Limb (tissue), 2 donors: ENCODE measurements at regions not wholly inside any gene's neighbourhood (a gene's known extent, or its start where the extent isn't known, plus 50 kb on each side); places are given as distances from the start of the nearest gene placed in this dataset.

ENCODE experiments used
- DNase-seq, 2 donors: peaks; one replicate each; pipeline ENCODE4 v3.0.0-alpha.2; 2016; ENCODE audit errors: extremely low spot score in 2 of 2

DNA sequence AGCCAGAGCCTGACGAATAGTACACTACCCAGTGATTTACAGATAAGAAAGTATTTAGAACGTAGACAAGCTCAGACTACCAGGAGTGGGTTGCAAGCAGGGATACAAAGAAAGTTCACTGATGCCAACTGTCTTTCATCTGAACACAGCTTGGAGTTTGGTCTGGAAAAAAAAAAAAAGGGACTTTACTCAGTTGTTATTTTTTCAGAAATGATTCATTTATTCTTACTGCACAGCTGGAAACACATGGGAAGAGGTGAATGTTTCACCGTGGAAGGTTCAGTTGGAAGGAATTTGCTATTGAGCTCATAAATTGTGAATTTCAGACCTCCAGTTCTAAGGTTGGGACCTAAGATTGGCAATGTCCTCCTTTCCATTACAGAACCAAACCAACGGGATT is 259.7 kb downstream of the ETAA1 start:
- DNase-seq: no peak

DNA sequence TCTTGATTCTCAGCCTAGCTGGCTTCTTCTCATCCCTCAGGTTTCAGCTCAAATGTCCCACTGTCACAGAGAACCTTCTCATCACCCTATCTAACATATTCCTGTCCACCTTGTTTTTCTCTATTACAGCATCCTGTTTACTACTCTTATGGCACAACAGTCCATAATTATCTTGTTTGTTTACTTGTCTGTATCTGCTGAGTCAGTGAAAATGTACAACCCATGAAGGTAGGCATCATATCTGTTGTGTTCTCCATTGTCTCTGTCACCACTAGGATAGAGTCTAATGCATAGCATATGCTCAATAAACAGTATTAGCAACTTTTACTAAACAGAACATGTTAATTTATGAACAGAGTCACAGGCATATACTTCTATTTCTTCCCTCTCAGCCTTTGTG is 261.7 kb downstream of the ETAA1 start:
- no peak for DNase-seq

DNA sequence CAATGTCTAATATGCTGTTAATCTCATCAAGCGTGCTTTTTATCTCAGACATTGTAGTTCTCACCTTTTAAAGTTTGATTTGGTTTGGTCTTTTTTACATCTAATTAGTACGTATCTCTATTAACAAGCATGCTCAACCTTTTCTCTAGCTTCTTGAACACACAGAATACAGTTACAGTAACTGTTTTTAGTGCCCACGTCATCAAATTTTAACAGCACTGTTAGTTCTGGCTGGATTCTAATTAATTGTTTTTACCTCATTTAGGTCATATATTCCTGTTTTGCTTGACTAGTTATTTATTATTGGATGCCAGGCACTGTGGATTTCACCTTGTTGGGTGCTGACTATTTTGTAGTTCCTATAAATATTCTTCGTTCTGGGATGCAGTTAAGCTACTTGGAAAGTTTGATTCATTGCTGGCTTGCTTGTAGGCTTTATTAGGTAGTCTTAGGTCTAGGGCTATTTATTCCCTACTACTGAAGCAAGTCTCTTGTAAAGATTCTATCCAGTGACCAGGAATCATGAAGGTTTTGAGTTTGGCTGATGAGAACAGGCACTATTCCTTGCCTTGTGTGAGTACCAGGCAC is 263.0 kb downstream of the ETAA1 start:
- DNase-seq: no peak

DNA sequence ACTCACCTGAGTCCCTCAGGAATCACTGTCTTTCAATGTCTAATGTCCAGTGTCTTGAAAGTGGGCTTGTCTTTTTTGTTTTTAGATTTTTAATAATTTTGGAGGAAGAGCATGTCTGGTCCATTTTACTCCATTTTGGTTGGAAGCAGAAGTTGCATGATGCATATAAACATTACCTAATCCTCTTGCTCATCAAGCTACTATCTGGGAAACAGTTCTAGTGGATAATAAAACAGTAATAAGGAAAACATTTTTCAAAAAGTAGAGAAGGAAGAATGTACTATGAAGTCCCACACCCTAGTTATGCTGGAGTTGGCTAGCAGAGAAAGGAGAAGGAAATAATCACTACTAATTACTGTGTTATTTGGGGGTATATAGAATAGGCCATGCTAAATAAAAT is 263.7 kb downstream of the ETAA1 start:
- no peak for DNase-seq

DNA sequence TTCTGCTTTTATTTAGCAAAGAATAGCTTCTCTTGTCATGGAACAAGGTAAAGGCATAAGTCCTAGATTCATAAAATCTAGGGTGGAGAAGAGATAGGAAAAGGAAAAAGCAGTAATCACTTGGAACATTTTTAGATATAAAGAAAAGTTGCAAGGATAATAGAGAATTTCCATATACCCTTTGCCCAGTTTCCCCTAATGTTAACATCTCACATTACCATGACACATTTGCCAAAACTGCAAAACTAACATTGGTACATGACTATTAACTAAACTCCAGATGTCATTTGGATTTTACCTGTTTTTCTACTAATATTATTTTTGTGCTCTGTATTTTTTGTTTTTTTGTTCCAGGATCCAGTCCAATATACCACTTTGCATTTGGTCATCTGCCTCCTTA is 265.1 kb downstream of the ETAA1 start:
- no peak for DNase-seq

DNA sequence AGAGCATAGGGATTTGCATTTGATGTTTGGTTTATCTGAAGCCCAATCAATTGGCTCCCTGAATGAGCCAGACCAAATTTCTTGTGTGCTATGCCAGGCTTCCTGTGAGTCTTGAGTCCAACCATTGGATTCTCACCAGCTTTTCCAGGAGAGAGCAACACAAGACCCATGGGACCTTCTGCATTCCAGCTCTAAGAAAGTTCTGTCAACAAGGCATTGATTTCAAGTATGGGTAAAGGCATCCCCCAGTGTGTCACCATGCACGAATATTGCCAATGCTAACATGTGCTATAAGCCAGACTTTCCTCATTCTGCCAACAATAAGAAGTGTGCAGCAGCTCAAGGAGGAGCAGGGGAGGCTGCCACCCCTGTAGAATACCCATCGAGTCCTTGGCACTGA is 266.6 kb downstream of the ETAA1 start:
- no peak for DNase-seq

DNA sequence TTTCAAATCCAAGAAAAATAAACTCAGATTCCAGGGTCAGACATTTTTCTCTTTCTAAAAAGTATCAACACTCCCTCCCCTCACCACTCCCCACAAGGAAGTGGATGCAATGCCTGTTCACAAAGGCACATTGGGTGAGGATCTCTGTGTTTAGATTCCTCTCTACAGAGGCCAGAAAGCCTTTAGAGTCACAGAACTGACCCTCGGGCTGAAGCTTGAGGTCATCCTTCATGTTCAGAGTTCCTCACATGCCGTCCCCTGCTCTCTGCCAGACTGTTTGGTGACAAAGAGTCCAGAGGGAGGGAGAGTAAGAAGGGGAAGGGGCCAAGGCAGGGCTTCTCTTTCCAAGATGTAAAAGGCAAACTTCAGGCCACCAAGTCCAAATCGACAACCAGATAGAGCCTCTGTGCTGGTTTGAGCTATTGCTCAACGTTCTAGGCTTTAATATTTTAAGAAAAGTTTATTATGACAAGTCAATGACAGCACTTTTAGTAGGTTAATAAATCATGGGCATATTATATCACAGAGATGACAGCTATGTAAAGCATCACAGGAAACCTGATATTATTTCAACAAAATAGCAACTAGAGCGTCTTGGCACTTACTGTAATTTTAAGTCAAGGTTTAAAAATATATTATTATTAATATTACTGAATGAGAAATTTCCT is 269.4 kb downstream of the ETAA1 start:
- DNase-seq: no peak

DNA sequence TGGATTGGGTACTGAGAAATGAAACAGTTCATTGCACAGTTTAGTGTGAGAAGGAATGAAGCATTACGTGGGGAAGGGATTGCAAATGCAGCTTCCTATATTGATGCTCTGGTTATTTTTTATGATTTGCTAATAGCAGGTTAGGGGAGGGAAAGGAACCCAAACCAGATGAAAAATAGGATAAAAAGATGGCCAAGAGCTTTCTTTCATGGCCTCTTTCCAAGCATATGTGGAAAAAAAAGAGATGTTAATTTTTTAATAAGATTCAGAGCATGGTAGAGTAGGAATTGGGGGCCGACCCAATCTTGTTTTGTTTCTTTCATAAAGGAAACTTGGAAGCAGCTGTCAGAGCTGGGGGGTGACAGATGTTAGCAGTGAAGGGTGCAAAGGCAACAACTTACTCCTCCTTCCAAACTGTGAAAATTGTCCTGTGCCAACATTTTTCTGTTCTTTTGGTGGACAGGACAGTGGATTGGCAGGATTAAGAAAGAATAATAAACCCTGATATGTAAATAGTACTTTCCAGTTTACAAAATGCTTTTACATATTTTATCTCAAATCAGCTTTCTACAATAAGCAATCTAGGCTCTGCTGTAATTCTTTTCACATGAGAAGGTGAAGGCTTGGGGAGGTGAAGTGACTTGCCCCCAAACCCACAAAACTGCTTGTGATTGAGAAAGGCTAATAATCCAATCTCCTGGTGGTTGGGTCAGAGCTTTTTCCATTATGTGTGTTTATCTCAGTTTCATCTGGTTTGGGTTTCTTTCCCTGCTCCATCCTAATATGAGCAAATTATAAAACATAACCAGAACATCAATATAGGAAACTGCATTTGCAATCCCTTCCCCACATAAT is 270.1 kb downstream of the ETAA1 start:
- no peak for DNase-seq

DNA sequence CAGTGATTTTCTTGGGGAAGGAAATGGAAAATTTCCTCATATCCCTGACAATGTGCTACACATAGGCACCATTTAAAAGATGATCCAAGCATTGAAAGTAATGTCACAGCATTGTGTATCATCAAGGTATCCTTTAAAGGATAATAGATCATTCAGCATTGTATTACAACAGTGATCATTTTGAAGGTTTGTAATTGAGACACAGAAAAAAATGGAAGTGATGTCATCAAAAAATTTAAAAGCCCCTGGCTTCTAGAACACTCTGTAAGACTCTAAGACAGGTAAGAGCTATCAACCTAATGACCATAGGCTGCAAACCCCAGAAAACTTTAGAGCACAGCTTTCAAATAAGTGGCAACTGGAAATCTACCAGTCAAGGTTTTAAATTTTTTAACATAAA is 271.4 kb downstream of the ETAA1 start:
- no peak for DNase-seq

DNA sequence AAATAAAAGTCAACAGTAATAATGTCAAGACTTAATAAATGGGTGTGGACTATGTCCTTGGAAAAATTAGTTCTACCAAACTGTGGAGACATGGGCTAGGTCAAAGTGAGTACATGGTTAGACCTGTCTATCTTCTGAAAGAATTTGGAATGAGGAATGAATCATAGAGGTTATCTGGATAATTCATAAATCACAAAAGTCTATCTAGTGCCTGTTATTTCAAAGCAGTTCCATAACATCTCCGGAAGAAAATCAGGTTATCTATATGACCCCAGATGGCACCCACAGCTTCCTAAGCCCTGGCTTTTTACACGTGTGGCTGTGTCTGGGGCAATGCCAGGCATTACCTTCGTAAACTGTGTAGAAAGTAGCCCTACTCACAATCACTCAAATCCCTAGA is 272.0 kb downstream of the ETAA1 start:
- no peak for DNase-seq

DNA sequence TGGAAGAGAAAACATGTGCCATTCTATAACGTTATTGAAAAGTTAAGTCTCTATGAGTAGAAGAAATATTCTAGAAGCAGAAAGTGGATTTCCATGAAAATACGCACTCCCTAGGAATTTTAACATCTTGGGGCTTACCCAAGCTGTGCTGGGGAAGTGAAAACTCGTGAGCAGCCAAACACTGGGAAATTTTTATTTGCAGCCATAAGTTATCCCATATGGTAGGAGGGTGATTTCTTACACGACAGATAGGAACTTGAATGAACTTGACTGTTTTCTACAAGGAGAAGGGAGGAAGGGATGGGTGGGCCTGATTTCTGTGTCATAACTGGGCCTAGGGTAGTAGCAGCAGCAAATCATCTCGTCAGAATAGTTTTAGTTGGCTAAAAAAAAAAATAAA is 272.6 kb downstream of the ETAA1 start:
- peak in 1 of 2 donors; percentile 27 for DNase-seq

DNA sequence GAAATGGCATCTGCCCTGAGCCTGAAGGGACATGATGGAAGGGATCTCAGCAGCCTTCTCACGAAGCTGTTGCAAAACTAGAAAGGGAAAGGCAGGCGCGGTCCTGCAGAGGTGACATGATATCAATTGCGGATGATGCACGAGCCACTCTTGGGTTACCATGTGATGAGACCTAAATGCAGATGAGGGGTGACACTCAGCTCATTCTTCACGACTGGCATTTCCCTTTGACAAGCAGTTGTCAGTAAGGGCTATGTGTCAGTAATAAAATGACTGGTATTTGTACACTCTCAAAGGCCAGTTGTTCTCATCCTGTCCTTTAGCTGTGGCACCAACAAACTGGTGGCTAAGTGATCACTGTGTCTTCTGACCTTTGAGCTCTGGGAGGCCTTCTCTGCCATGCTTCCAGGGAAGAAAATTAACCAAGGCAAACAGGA is 273.6 kb downstream of the ETAA1 start:
- DNase-seq: no peak

DNA sequence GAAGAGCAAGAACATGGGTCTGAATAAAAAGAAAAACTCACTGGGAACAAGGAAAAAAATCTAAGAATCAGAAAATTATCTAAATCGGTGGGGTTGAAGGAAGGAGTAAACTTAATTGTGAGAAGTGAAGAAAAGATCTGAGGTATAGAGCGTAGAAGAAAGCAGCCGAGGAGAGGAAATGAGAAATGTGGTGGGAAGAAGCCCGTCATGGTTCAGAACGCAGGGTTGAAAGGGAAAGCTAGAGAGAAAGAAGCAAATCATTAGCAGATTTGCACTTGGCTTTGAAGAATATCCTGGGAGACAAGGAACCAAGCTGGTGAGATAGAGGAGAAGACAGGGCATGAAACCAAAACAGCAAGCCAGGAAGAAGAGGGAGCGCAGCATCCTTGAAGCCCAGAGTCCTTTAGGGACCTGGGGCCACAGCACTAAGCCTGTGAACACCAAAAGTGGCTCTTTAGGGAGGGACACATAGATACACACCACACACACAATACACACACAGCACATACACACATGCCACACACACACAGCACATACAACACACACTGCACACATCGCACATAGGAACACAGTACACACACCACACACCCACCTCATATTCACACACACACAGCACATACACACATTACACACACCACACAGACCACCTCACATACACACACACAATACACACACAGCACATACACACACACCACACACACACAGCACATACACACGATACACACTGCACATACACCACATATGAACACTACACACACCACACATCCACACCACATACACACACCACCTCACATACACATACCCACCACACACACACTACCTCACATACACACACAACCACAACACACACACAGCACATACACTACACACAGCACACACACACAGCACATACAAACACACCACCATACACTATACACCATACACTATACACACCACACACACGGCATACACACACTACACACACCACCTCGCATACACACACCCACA is 274.6 kb downstream of the ETAA1 start:
- no peak for DNase-seq

DNA sequence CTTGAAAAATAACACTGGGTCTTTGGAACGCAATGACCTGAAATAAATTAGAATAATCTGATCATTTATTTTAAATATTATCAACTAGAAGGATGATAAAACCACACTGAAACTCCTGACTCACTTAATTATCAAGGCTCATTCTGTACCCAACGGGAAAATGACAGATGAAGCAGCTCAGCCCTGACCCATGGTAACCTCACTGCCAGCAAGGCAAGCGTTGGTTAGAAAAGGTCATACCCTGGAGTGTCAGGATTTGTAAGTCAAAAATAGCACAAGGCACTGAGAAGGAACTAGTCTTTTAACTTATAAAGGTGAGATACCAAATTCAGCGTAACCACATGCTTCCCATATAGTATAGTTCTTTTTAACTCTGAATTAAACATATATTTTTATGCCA is 277.5 kb downstream of the ETAA1 start:
- DNase-seq: no peak

DNA sequence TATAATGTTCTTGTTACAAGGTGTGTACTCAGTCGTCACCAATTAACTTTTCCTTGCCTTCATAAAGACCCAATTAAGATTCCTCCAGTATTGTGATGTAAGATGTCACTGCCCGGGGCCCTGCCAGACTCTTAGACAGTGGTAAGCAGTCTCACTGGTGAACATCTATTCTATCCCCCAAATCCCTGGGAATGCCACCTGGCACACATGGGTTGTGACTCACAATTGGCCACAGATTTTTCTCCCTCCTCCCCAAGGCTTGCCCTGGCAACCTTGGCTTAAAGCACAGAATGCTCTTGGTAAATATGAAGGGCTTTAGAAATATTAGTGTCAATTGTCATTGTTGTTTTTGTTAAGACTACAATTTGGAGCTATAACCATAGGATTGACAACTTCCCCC is 287.9 kb downstream of the ETAA1 start:
- no peak for DNase-seq

DNA sequence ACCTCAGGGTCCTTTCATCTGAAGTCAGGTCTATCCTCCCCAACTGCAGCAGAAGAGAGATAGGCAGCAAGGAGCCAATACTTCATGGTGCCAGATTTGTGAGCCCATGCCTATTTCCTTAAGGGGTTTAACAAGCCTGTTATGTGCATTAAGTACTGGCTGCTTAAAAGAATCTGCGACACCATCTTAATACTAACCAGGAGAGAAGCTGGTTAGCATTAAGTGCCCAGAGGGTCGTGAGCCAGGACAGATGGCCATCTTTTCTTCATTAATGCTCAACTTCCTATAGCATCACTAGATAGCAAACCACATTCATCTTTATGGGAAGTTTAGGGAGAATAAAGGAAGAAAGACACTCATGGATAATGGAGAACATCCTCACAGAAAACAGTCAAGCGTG is 289.1 kb downstream of the ETAA1 start:
- no peak for DNase-seq

DNA sequence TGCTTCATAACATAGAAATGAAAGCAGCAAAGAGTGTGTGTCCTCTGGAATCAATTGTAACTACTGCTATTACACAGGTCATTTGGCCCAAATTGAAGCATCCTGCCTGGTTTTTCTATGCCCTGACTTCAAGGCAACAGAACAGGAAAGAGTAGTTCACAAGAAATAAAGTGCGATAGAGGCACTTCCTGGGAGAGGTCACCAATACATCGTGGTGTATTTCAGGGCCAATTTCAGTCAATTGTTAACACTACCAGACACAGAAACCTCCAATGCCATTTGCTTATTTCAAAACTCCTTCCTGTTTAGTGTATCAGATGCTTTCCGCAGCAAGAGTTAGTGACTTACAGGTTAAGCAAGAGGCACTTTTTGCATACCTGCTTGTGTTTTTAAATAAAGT is 292.1 kb downstream of the ETAA1 start:
- no peak for DNase-seq

DNA sequence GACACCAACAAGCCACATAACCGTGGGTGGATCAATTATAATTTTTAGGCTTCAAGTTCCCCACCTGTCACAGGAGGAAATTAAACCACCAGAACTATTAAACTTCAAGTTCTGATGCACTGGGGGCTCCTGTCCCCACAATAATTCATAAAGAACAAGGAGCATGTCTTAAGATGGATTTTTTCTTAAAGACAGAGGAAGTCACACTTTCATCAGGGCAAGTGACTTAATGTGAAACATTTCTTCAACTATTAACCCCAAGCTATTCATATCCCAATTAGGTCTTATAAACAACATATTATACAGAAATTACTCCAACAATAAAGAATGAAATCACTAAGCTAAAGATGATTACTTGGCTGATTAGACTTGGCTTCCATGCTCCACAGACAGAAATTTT is 292.5 kb downstream of the ETAA1 start:
- no peak for DNase-seq

DNA sequence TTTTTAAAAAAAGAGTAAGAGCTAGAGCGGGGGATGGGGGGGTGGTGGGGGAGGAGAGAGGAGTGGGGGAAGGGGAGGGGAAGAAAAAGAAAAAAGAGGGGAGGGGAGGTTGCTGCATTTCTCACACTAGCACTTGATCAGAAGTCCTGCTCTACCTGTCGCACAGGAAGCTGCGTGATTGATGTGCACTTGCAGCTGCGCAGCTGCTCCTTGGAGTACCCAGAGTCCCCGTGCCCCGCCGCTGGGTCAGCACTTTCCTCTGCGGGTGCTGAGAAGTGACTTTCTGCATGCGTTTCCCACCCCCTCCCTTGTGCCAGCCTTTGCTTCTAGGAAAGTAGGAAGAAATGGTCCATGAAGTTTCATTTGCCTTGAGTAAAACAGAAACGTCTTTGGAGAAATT is 297.3 kb downstream of the ETAA1 start:
- no peak for DNase-seq

DNA sequence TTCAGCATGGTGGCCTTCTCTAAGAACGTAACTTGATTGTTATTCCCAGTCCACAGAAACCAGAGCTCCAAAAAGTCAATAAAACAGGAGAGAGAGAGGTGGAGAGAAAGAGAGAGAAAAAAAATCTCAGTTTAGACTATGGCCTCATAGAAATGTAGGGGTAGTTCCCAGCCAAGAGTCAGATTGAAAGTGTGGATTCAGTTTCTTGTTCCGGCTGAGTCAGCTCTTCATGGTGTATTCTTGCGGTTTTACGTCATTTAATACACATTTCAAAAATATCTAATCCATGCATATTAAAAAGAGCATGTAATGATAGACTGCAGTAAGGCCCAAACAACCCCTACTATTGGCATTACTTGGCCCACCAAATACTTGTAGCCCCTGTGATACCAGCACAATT is 303.9 kb downstream of the ETAA1 start:
- no peak for DNase-seq

DNA sequence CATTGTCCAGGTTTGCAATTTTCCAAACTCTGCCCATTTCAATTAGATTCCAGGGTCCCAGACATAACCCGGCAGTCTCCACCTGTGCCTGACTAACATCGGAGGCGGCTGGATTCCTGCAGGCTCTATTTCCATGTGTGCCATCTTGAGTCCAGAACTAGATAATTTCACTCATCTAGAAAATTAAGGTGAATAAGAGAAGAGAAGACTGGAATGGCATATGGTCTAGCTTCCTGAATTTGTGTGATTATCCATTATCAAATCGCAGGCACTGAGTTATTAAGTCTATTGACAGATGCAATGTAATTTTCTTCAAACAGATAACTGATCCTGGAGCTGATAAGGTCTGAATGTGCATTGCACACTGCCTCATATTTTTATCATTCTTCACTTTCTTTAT is 305.2 kb downstream of the ETAA1 start:
- no peak for DNase-seq

DNA sequence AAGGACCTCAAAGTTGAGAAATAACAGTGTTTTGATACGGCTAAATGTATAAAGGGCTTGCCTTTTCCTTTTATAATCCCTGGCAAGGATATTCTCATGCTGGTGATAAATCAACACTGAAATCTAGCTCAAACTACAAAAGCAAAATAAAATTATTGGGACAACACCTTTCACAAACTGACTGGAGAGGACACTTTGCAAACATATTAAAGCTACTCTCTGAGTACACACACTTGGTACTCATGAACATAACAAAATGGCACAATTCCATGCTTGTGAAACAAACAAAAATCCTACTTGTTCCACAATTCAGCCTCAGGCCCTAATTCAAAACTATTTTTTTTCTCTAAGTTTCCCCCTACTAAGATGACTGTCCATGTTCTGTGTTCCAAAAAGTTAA is 305.8 kb downstream of the ETAA1 start:
- DNase-seq: no peak
